Parathyroid adenoma (tissue), 2 donors: ENCODE measurements at regions not wholly inside any gene's neighbourhood (a gene's known extent, or its start where the extent isn't known, plus 50 kb on each side); places are given as distances from the start of the nearest gene placed in this dataset.
"Not testable (repeated sequence)": the region's sequence is repeated elsewhere in the genome, so short reads cannot be mapped to it uniquely, and the experiment has no call there.

Experiments used
- H2AFZ ChIP-seq: fragments of 300-600 bp; sonication (generic); one replicate; pipeline ENCODE4 v1.7.0; 2017; ENCODE audit warnings: antibody characterized with exemption, mild to moderate bottlenecking
- H3K27ac ChIP-seq: fragments of 300-600 bp; sonication (generic); one replicate; pipeline ENCODE4 v1.7.0; 2017
- H3K27me3 ChIP-seq: fragments of 300-600 bp; sonication (generic); one replicate; pipeline ENCODE4 v1.7.0; 2017; ENCODE audit warnings: low read length; ENCODE audit not compliant: control insufficient read depth, insufficient read depth
- H3K36me3 ChIP-seq: fragments of 300-600 bp; sonication (generic); one replicate; pipeline ENCODE4 v1.7.0; 2017; ENCODE audit warnings: low read length; ENCODE audit not compliant: control insufficient read depth, insufficient read depth
- H3K4me1 ChIP-seq: fragments of 300-600 bp; sonication (generic); one replicate; pipeline ENCODE4 v1.7.0; 2017; ENCODE audit warnings: control low read depth
- H3K4me2 ChIP-seq: fragments of 300-600 bp; sonication (generic); one replicate; pipeline ENCODE4 v1.7.0; 2017; ENCODE audit warnings: low read length
- H3K4me3 ChIP-seq: fragments of 300-600 bp; sonication (generic); one replicate; pipeline ENCODE4 v1.7.0; 2017; ENCODE audit warnings: low read depth, low read length
- H3K79me2 ChIP-seq: fragments of 300-600 bp; sonication (generic); one replicate; pipeline ENCODE4 v1.7.0; 2017; ENCODE audit warnings: control low read depth
- H3K9ac ChIP-seq: fragments of 300-600 bp; sonication (generic); one replicate; pipeline ENCODE4 v1.7.0; 2017; ENCODE audit warnings: mild to moderate bottlenecking
- H3K9me3 ChIP-seq: fragments of 300-600 bp; sonication (generic); one replicate; pipeline ENCODE4 v1.7.0; 2017; ENCODE audit warnings: low read length; ENCODE audit not compliant: control insufficient read depth
- CTCF ChIP-seq: fragments of 300-600 bp; sonication (generic); IDR thresholded peaks from one replicate; pipeline ENCODE4 v1.7.0; 2017; ENCODE audit warnings: antibody characterized with exemption, mild to moderate bottlenecking
- donor health status: primary hyperparathyroidism.

- no peaks in the 10 kb centered on the region for H3K27me3 ChIP-seq
- no peak overlapping the region for H3K4me2 ChIP-seq
- no peak for TF ChIP-seq CTCF
- no peaks in the 10 kb centered on the region for H3K36me3 ChIP-seq
- H3K4me3 ChIP-seq: no peak overlapping the region
- no peaks in the 10 kb centered on the region for H3K9me3 ChIP-seq
- no peak overlapping the region for H3K9ac ChIP-seq
- H2AFZ ChIP-seq: no peak overlapping the region
- H3K27ac ChIP-seq: no peak overlapping the region
- H3K79me2 ChIP-seq: no peaks in the 10 kb centered on the region
- H3K4me1 ChIP-seq: no peaks in the 10 kb centered on the region
These were observed 417.5 kb downstream of the RSL24D1 start for GRCh38 chr15:54779271-54779670.

- Histone ChIP-seq H3K27ac (no peak overlapping the region), H3K4me1 (no peaks in the 10 kb centered on the region), H3K4me2 (no peak overlapping the region), H3K79me2 (no peaks in the 10 kb centered on the region), H3K27me3 (no peaks in the 10 kb centered on the region), H3K4me3 (no peak overlapping the region), H2AFZ (no peak overlapping the region), H3K9me3 (no peaks in the 10 kb centered on the region), H3K36me3 (no peaks in the 10 kb centered on the region), H3K9ac (no peak overlapping the region)
- no peak for TF ChIP-seq CTCF
These were observed 420.3 kb downstream of the RSL24D1 start for GRCh38 chr15:54776410-54776809.

- Histone ChIP-seq H3K79me2 (no peaks in the 10 kb centered on the region), H3K9ac (no peak overlapping the region), H3K27ac (no peak overlapping the region), H3K4me3 (no peak overlapping the region), H2AFZ (no peak overlapping the region), H3K9me3 (no peaks in the 10 kb centered on the region), H3K36me3 (no peaks in the 10 kb centered on the region), H3K4me1 (no peaks in the 10 kb centered on the region), H3K4me2 (no peak overlapping the region), H3K27me3 (no peaks in the 10 kb centered on the region)
- no peak for TF ChIP-seq CTCF
These were observed 424.1 kb downstream of the RSL24D1 start for GRCh38 chr15:54772663-54773062.

- H3K4me1 ChIP-seq, H3K79me2 ChIP-seq, H3K4me3 ChIP-seq, H3K9ac ChIP-seq, H3K9me3 ChIP-seq, H2AFZ ChIP-seq, H3K27ac ChIP-seq, H3K27me3 ChIP-seq, H3K4me2 ChIP-seq, H3K36me3 ChIP-seq: not testable (repeated sequence)
These were observed 447.3 kb downstream of the RSL24D1 start for GRCh38 chr15:54749461-54749860.

GRCh38 chr15:54722342-54722986, 474.3 kb downstream of the RSL24D1 start:
- Histone ChIP-seq H3K4me1 (no peaks in the 10 kb centered on the region), H3K36me3 (no peaks in the 10 kb centered on the region), H3K9ac (no peak overlapping the region), H3K79me2 (no peaks in the 10 kb centered on the region), H3K9me3 (no peaks in the 10 kb centered on the region), H3K27me3 (no peaks in the 10 kb centered on the region), H2AFZ (no peak overlapping the region), H3K4me3 (no peak overlapping the region), H3K27ac (no peak overlapping the region), H3K4me2 (no peak overlapping the region)
- no peak for TF ChIP-seq CTCF
